HEK293 (cell line): ENCODE measurements at regions not wholly inside any gene's neighbourhood (a gene's known extent, or its start where the extent isn't known, plus 50 kb on each side); places are given as distances from the start of the nearest gene placed in this dataset.

Experiments used
- PRDM1 ChIP-seq: fragments of 450-650 bp; formaldehyde crosslinking; IDR thresholded peaks from 2 replicates; pipeline ENCODE4; 2016; ENCODE audit warnings: missing biosample characterization, missing genetic modification characterization
- RBAK ChIP-seq: fragments of 450-650 bp; formaldehyde crosslinking; IDR thresholded peaks from 2 replicates; pipeline ENCODE4 v1.5.1; 2016; ENCODE audit warnings: missing biosample characterization, missing genetic modification characterization
- TRIM28 ChIP-seq: IDR thresholded peaks from 2 replicates; pipeline ENCODE4 v1.6.1; 2011; ENCODE audit warnings: low read length, control low read depth, borderline replicate concordance
- ZBTB8A ChIP-seq: fragments of 450-650 bp; formaldehyde crosslinking; IDR thresholded peaks from 2 replicates; pipeline ENCODE4 v1.5.1; 2016; ENCODE audit warnings: missing biosample characterization, missing genetic modification characterization
- ZFP3 ChIP-seq: fragments of 450-650 bp; formaldehyde crosslinking; IDR thresholded peaks from 2 replicates; pipeline ENCODE4 v1.5.1; 2016; ENCODE audit warnings: low read depth, missing biosample characterization, missing genetic modification characterization
- ZNF121 ChIP-seq: fragments of 450-650 bp; formaldehyde crosslinking; IDR thresholded peaks from 2 replicates; pipeline ENCODE4 v1.5.1; 2016; ENCODE audit warnings: missing biosample characterization, missing genetic modification characterization
- ZNF175 ChIP-seq: fragments of 450-650 bp; formaldehyde crosslinking; IDR thresholded peaks from 2 replicates; pipeline ENCODE4 v1.5.1; 2016; ENCODE audit warnings: missing biosample characterization, missing genetic modification characterization
- TF ChIP-seq, protein P1 (sequence below): fragments of 450-650 bp; IDR thresholded peaks from 2 replicates; pipeline ENCODE4 v1.5.1; 2018; ENCODE audit warnings: missing biosample characterization, mild to moderate bottlenecking, missing genetic modification characterization
- TF ChIP-seq, protein P2 (sequence below): fragments of 450-650 bp; formaldehyde crosslinking; IDR thresholded peaks from 2 replicates; pipeline ENCODE4 v1.5.1; 2016; ENCODE audit warnings: missing biosample characterization, missing genetic modification characterization
- TF ChIP-seq, protein P3 (sequence below): fragments of 450-650 bp; formaldehyde crosslinking; IDR thresholded peaks from 2 replicates; pipeline ENCODE4 v1.5.1; 2016; ENCODE audit warnings: missing biosample characterization, missing genetic modification characterization

DNA sequence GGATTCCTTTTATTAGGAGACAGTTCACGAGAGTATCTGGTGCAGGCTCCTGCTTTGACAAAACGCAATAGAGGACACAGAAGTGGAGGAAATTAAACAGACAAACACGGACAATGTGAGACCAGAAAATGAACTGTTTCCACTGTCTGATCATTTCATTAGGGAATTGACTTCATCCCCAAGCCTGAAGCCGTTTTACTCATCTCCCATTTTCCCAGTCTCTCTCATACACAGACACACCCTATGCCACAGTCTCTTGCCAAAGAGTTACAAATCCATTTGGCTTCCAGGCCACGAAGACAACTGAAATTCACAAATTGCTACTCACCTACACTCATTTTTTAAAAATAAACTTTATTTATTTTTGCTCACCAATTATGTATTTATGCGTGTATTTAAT is 1087.8 kb upstream of the TMEM132C start:
- TF ChIP-seq ZNF121 (tag by site-specific recombination) (no peak), ZBTB8A (no peak), ZNF175 (tag by site-specific recombination) (no peak), RBAK (tag by site-specific recombination) (no peak), PRDM1 (tag by site-specific recombination) (no peak), TRIM28 (no peak), ZFP3 (tag by site-specific recombination) (no peak)
- TF ChIP-seq, protein P1, sequence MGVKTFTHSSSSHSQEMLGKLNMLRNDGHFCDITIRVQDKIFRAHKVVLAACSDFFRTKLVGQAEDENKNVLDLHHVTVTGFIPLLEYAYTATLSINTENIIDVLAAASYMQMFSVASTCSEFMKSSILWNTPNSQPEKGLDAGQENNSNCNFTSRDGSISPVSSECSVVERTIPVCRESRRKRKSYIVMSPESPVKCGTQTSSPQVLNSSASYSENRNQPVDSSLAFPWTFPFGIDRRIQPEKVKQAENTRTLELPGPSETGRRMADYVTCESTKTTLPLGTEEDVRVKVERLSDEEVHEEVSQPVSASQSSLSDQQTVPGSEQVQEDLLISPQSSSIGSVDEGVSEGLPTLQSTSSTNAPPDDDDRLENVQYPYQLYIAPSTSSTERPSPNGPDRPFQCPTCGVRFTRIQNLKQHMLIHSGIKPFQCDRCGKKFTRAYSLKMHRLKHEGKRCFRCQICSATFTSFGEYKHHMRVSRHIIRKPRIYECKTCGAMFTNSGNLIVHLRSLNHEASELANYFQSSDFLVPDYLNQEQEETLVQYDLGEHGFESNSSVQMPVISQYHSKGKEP (tag by site-specific recombination), result no peak
- TF ChIP-seq, protein P2, sequence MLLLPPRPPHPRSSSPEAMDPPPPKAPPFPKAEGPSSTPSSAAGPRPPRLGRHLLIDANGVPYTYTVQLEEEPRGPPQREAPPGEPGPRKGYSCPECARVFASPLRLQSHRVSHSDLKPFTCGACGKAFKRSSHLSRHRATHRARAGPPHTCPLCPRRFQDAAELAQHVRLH (tag by site-specific recombination), result no peak
- TF ChIP-seq, protein P3, sequence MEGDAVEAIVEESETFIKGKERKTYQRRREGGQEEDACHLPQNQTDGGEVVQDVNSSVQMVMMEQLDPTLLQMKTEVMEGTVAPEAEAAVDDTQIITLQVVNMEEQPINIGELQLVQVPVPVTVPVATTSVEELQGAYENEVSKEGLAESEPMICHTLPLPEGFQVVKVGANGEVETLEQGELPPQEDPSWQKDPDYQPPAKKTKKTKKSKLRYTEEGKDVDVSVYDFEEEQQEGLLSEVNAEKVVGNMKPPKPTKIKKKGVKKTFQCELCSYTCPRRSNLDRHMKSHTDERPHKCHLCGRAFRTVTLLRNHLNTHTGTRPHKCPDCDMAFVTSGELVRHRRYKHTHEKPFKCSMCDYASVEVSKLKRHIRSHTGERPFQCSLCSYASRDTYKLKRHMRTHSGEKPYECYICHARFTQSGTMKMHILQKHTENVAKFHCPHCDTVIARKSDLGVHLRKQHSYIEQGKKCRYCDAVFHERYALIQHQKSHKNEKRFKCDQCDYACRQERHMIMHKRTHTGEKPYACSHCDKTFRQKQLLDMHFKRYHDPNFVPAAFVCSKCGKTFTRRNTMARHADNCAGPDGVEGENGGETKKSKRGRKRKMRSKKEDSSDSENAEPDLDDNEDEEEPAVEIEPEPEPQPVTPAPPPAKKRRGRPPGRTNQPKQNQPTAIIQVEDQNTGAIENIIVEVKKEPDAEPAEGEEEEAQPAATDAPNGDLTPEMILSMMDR (tag by site-specific recombination), result no peak
